ENCODE measurements at regions not wholly inside any gene's neighbourhood (a gene's known extent, or its start where the extent isn't known, plus 50 kb on each side); places are given as distances from the start of the nearest gene placed in this dataset.
"Not testable (repeated sequence)": the region's sequence is repeated elsewhere in the genome, so short reads cannot be mapped to it uniquely, and the experiment has no call there.

DNA sequence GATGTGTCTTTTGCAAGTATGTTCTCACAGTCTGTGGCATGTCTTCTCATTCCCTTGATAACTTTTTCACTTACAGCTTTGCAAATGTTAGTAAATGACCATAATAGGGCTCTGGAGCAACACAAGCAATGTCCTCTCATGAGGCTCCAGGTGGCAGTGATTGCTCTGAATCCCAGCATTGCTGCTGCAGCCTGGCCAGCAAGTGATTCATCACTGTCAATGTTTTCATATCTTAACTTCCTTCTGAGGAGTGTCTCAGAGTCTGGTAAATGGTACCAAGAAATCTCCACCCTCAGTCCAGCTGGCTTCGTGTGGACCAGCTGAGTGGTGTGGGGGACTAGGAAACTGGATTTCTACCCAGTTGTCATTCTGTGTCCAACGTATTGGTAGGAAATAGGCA, 139.6 kb downstream of the MYLK4 start:
- DNase-seq (ENCODE audit: low read depth), result no peak

DNA sequence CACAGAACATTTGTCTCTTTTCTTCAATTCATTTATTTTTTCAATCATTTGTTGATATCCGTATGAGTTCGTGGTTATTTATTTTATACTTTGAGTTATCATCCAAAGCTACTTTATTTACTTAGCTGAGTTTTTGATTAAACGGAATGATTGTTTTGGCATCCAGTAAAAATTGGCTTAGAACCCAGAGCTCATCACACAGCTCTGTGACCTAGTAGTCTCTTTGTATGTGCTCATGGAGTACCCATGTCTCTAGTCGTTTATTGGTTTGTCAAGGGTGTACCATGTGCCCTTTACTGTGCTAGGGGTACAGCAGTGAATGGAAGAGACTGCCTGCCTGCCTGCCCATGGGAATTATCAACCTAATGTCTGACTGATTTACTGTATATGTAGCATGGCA, 142.2 kb downstream of the MYLK4 start:
- DNase-seq (ENCODE audit: low read depth), result no peak

- DNase-seq (ENCODE audit: low read depth), result no peak
Measured at GRCh38 chr6:2600363-2600762, 150.4 kb downstream of the MYLK4 start.

GRCh38 chr6:2599817-2600216, 150.9 kb downstream of the MYLK4 start:
- no peak for DNase-seq (ENCODE audit: low read depth)

DNA sequence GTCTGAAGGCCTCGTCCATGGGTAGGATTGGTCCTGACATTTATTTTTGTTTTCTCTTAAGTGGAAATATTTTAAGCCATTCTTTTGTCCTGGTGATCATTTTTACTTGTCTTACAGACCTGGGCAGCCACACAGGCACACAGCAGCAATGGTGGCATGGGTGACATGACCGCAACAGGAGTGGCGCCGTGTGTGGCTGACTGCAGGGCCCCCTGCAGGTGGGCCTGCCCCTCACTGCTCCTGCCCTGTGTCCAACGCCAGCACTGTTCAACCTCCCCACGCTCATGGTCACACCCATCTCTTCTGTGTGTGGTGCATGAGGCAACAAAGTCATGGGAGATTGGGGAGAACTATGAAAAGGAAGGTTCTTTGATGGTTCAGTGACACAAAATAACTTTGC, 151.9 kb downstream of the MYLK4 start:
- DNase-seq (ENCODE audit: low read depth), result no peak

DNA sequence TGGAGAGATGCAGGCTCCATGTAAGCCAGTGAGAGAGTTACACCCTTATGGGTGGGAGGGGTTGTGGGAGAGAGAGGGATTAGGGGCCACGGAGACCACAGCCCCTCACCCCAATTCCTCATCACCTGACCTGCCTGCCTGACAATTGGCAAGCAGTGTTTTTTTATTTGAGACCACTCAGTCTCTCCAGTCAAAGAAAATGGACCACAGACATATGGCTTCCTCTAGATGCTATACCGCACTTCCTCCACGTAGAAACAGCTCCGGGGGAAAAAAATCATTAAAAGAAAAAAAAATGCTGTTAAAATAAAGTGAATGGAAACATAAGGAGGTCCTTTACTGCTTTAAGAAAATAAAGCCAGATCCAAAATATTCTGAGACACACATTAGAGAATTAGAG, 152.7 kb downstream of the MYLK4 start:
- no peak for DNase-seq (ENCODE audit: low read depth)

DNA sequence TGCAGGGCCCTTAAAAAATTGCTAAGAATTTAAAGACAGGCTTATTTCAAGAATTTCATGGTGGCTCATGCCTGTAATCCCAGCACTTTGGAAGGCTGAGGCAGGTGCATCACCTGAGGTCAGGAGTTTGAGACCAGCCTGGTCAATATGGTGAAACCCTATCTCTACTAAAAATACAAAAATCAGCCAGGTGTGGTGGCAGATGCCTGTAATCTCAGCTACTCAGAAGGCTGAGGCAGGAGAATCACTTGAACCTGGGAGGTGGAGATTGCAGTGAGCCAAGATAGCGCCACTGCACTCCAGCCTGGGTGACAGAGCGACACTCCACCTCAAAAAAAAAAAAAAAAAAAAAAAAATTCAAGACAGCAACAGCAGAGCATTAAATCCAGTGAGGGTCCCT, 153.3 kb downstream of the MYLK4 start:
- DNase-seq (ENCODE audit: low read depth), result not testable (repeated sequence)

- peak; percentile 35 for DNase-seq (ENCODE audit: low read depth)
Measured at GRCh38 chr6:2596222-2596621, 154.5 kb downstream of the MYLK4 start.

- DNase-seq (ENCODE audit: low read depth), result no peak
Measured at GRCh38 chr6:2594868-2595267, 155.9 kb downstream of the MYLK4 start.

- DNase-seq (ENCODE audit: low read depth), result no peak
Measured at GRCh38 chr6:2593167-2593566, 157.6 kb downstream of the MYLK4 start.

DNA sequence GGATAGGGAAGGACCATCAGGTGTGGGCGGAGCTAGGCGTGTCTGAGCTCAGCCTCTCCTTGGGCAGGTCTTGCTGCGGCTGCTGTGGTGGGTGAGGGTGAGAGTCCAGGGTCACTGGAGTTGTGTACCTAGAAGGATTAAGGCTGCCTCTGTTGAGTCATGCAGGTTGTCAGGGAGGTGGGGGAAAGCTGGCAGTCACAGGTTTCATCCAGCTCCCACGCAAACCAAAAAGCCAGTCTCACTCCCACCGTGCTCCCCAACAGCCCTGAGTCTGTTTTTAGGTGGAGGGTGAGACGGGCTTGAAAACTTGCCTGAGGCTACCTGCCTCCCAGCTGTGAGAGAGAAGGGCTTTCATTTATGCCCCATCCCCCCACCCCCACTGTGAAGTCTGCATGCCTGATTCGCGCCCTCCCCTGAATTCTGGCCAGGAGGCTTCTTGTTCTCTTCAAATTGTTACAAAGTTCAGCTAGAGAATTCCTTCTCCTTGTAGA, 161.5 kb downstream of the MYLK4 start:
- DNase-seq (ENCODE audit: low read depth), result no peak

DNA sequence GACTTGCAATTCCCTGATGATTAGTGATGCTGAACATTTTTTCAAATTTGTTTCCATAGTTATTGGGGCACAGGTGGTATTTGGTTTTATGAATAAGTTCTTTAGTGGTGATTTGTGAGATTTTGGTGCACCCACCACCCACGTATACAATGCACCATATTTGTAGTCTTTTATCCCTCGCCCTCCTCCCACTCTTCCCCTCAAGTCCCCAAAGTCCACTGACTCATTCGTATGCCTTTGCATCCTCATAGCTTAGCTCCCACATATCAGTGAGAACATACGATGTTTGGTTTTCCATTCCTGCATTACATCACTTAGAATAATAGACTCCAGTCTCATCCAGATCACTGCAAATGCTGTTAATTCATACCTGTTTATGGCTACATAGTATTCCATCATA, 167.3 kb downstream of the MYLK4 start:
- no peak for DNase-seq (ENCODE audit: low read depth)

DNA sequence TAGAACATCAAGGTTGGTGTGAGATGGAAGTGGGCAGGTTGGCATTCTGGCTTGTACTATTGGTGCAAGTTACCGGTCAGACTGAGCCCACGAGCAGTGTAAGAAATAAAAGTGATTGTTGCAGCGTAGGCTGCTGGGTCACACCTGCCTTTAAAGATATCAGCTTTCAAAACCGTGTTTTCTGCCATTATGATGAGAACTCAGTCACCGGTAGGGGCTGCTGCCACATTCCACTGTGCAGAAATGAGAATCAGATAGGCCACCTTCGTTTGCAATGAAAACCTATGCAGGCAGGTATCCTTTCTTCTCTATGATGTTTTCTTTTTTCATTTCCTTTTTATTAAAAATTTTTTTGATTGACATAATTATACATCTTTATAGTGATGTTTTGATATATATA, 168.5 kb downstream of the MYLK4 start:
- DNase-seq (ENCODE audit: low read depth), result no peak

DNA sequence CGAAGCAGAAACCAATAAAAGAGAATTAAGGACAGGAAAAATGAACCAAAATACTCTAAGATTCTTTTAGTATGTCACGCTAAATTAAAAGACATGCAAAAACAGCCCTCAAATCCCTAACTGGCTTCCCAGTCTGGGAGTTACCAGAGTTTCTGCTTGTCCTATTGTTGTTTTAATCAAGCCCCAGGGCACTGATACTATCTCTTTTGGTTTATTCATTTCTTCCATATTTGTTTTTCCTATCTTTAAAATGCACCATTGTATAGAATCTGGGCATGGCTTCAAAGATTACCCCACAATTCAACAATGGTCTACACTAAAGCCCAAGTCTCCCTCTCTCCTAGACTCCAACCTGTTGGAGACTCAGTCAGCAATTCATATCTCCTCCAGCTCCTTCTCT, 169.1 kb downstream of the MYLK4 start:
- DNase-seq (ENCODE audit: low read depth), result no peak

DNA sequence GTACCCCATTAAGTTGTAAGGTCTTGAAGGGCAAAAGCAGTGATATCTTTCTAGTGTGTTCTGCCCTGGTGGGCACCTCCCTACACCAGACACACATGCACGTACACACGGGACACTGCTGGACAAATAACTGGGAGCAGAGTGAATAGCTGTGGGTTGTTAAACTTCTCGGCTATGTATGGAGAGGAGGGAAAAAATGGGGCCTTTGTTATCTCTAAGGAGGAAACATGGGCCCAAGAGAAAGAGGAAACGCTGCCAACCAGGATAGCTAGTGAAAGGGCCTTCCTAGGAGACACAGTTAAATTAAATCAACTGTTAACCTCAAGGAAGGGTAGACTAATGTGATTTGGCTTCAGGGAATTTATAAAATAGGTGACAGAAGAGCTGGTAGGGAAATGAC, 169.7 kb downstream of the MYLK4 start:
- DNase-seq (ENCODE audit: low read depth), result no peak

DNA sequence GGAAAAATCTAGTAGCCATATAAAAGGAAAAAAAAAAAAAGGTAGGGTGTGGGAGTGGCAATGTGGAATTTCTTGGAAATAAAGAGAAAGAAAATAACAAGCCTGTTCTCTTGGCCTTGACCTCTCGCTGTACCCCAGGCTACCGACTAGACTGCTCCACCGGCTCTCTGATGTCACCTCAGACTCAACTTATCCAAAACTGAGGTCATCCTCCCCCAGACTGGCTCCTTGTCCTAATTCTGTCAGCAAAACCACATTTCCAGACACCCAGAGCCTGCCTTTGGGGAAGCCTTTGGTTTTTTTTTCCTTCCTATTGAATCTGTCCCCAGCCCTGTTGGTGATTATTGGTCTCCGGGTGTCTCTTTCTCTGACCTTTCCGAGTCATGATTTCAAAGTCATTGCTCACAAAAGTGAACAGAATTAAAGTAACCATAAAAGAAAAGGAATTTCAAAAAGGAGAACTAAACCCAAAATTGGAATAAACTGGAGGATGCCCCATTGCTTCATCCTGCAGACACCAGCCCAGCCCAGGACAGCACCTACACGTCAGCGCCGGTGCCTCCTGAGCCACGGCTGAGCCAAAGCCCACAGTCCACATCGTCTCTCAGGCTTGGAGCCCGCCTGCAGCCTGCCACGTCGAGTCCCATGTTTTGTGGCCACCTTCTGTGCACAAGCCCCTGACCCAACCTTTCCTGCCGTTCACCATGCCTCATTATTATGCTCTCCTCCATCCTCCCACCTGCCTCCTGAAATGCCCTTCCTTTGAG, 170.7 kb downstream of the MYLK4 start:
- no peak for DNase-seq (ENCODE audit: low read depth)

DNA sequence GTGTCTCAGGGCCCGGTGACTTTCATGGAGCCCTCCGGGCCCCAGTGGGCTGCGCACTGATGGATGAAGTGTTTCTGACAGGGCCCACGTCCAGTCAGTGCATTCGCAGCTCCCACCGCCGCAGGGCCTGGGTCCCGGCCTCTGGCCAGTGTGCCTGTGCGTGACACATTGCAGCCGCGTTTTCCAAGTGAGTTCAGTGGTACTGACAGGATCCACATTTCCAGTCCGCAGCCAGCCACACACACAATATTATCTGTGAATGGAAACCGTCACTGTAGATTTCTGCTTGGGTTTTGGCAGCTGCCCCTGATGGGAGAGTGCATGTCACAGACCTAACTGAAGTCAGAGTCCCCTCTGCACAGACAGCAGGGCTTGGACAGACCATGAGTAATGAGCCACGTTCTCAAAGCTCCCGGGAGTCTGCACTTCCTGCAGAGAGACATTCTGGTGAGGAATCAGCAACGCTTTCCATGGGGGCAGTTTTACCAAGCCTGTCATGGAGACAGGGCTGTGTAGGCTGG, 171.4 kb downstream of the MYLK4 start:
- DNase-seq (ENCODE audit: low read depth), result no peak

GRCh38 chr6:2578767-2579166, 172.0 kb downstream of the MYLK4 start:
- no peak for DNase-seq (ENCODE audit: low read depth)

DNA sequence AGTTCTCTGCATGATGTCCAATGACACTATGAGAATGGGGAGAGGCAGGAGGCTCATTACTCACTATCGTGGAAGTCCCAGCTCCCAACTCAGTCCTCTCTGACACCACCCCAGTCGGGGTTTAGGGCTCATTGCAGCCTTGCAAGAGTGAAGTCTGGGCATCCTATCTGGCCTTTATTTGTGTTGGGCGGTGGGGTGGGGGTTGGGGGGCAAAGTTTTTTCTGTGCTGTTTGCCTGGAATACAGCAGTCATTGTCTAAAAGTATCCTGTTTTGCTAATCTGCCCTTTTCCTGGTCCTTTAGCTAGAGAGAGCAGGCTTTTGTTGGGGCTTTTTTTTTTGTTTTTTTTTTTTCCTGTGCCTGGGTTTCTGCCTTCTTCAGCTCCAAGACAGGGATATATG, 174.2 kb downstream of the MYLK4 start:
- no peak for DNase-seq (ENCODE audit: low read depth)

DNA sequence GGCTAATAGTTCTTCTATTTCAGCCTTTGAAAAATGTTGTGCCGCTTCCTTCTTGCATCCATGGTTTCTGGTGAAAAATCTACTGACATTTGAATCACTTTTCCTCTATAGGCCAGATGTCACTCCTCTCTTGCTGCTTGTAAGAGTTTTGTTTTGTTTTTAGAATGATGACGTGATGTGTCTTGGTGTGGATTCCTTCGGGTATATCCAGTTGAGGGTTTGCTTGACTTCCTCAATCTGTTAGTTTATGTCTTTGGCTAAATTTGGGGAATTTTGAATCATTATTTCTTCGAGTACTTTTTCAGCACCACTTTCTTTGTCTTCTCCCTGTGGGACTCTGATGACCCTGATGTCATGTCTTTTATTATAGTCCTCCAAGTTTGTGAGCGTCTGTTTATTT, 175.5 kb downstream of the MYLK4 start:
- no peak for DNase-seq (ENCODE audit: low read depth)

DNA sequence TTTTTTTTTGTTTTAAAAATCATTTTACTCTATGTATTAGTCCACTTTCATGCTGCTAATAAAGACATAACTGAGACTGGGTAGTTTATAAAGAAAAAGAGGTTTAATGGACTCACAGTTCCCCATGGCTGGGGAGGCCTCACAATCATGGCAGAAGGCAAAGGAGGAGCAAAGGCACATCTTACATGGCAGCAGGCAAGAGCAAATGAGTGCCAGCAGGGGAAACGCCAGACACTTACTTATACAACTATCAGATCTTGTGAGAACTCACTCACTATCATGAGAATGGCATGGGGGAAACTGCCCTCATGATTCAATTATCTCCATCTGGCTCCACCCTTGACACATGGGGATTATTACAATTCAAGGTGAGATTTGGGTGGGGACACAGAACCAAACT, 181.3 kb downstream of the MYLK4 start:
- DNase-seq (ENCODE audit: low read depth), result not testable (repeated sequence)

DNA sequence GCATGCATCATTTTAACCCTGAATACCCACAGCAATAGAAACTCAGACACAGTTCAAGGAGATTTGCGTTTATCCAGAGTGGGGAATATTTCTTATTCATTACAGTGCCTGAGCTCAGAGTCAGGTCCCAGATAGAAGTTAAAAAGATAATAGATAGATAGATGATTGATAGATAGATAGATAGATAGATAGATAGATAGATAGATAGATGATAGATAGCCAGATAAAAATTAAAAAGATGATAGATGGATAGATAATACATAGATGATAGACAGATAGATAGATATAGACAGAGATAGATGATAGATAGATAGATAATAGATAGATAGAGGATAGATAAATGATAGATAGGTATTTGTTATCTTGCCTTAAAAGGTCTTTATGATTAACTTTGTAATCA, 184.7 kb downstream of the MYLK4 start:
- DNase-seq (ENCODE audit: low read depth), result no peak

- DNase-seq (ENCODE audit: low read depth), result no peak
Measured at GRCh38 chr6:2565499-2565898, 185.2 kb downstream of the MYLK4 start.

GRCh38 chr6:2563635-2564034, 187.1 kb downstream of the MYLK4 start:
- peak; percentile 78 for DNase-seq (ENCODE audit: low read depth)

Data from Daoy (cell line).